22Rv1 (cell line): ENCODE measurements at regions not wholly inside any gene's neighbourhood (a gene's known extent, or its start where the extent isn't known, plus 50 kb on each side); places are given as distances from the start of the nearest gene placed in this dataset.

Experiments used
- ZFX ChIP-seq: fragments of 450-650 bp; IDR thresholded peaks from 2 replicates; pipeline ENCODE4 v1.6.1; 2017; ENCODE audit warnings: antibody characterized with exemption, borderline replicate concordance
- TF ChIP-seq, protein P1 (sequence below): fragments of 450-650 bp; IDR thresholded peaks from 2 replicates; pipeline ENCODE4 v1.5.1; 2017; ENCODE audit warnings: mild to moderate bottlenecking

DNA sequence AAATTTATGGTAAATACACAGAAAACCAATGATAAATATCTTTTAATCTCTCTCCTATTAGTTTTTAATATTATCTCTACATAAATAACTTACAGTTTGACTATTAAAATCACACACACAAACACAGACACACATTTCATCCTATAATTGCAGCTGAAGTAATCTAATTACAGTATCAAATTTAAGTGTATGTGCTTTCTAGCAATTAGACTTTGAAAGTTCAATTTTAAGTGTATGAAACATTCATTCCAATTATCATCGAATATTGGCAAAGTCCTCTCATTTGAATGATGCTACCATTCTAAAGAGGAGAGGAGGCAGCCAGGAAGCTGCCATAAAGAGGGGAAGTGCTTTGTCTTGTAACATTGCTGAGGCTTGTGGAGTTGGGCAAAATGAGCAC is 221.2 kb upstream of the PABPC4L start:
- TF ChIP-seq, protein P1, sequence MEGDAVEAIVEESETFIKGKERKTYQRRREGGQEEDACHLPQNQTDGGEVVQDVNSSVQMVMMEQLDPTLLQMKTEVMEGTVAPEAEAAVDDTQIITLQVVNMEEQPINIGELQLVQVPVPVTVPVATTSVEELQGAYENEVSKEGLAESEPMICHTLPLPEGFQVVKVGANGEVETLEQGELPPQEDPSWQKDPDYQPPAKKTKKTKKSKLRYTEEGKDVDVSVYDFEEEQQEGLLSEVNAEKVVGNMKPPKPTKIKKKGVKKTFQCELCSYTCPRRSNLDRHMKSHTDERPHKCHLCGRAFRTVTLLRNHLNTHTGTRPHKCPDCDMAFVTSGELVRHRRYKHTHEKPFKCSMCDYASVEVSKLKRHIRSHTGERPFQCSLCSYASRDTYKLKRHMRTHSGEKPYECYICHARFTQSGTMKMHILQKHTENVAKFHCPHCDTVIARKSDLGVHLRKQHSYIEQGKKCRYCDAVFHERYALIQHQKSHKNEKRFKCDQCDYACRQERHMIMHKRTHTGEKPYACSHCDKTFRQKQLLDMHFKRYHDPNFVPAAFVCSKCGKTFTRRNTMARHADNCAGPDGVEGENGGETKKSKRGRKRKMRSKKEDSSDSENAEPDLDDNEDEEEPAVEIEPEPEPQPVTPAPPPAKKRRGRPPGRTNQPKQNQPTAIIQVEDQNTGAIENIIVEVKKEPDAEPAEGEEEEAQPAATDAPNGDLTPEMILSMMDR = no peak
- TF ChIP-seq ZFX = no peak
